Sigmoid colon (tissue), 4 donors: ENCODE measurements at regions not wholly inside any gene's neighbourhood (a gene's known extent, or its start where the extent isn't known, plus 50 kb on each side); places are given as distances from the start of the nearest gene placed in this dataset.

Source experiments
- CTCF ChIP-seq, 4 experiments: fragments of 450-650 bp in 3 of 4; fragments of 200-600 bp in 1 of 4; IDR thresholded peaks; one replicate each; pipeline ENCODE4 v1.5.1; 2016 to 2019; ENCODE audit warnings: antibody characterized with exemption in 4 of 4, mild to moderate bottlenecking in 3 of 4, moderate library complexity in 2 of 4
- EP300 ChIP-seq, 4 donors: sonication (generic); formaldehyde crosslinking; IDR thresholded peaks; one replicate each; pipeline ENCODE4 v1.6.1; 2017; ENCODE audit warnings: antibody characterized with exemption in 4 of 4
- POLR2A ChIP-seq, 2 donors: fragments of 450-650 bp; IDR thresholded peaks; one replicate each; pipeline ENCODE4 v1.6.1; 2016; ENCODE audit warnings: antibody characterized with exemption in 2 of 2, mild to moderate bottlenecking in 2 of 2, moderate library complexity in 2 of 2

GRCh38 chr11:31969359-31969702, 121.5 kb upstream of the RCN1 start:
- TF ChIP-seq CTCF (IDR thresholded peaks at IDR 0.05) (no peak), POLR2A (IDR thresholded peaks at IDR 0.05) (no peak), EP300 (IDR thresholded peaks at IDR 0.05) (no peak)
